ENCODE measurements at regions not wholly inside any gene's neighbourhood (a gene's known extent, or its start where the extent isn't known, plus 50 kb on each side); places are given as distances from the start of the nearest gene placed in this dataset.
A peak's percentile ranks its signal among the peaks of the same experiment; 100 is the strongest.

DNA sequence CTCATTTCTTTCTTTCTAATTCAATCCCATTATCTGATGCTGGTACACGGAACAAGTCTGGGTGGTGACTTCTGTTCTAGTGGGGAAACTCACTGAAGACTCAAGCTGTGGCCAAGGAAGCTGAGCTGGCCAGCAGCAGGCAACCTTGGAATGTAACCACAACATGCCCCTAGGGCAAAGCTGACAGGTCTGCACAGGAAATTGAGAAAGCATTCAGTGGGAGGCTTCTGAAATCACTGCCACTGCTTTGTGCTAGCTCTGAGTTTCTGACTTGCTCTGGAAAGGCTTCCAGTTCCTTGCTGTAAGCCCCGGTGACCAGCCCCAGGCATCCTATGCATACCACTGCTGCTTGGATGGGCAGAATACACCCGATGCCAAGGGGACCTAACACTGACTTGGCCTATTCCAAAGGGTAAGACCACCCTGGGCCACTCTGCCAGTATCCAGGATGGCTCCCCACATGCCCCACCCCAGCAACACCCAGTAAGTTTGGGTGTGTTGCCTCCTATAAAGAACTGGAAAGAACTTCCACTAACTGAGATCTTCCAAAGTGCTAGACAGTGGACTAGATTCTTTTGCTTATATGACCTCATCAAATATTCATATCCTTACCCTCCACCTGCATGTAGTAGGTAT lies 84.5 kb upstream of the CDKN3 start:
- Histone ChIP-seq H3K9me3 (ENCODE audit: control insufficient read depth, insufficient read depth, low read length) (no peaks in the 10 kb centered on the region), H3K4me2 (ENCODE audit: low read depth, low read length) (no peak overlapping the region), H3K23ac (ENCODE audit: low read depth, low read length) (no peak overlapping the region), H3K9me1 (ENCODE audit: insufficient read depth, low read length) (no peaks in the 10 kb centered on the region; the same call in 1 of the 2 replicates), H2AFZ (replicated peaks; ENCODE audit: low read length, poor library complexity) (no peak overlapping the region), H3K9ac (ENCODE audit: low read depth, low read length) (no peak overlapping the region), H2BK15ac (ENCODE audit: low read depth, low read length) (no peak overlapping the region), H4K8ac (ENCODE audit: low read depth in 2 of 2, low read length in 2 of 2) (no peak overlapping the region), H3K18ac (ENCODE audit: low read depth, low read length) (no peak overlapping the region), H2BK120ac (ENCODE audit: low read depth, low read length) (no peak overlapping the region), H3K27ac (ENCODE audit: insufficient read depth, low read length) (no peak overlapping the region), H2BK20ac (ENCODE audit: low read depth, low read length) (no peak overlapping the region), H3K79me1 (ENCODE audit: low read depth in 1 of 2, low read length in 2 of 2) (no peaks in the 10 kb centered on the region), H2AK9ac (replicated peaks; ENCODE audit: low read depth, low read length, poor library complexity) (no peak overlapping the region), H3K27me3 (ENCODE audit: control insufficient read depth, insufficient read depth, low read length) (peaks cover 7% of the 10 kb centered on the region), H4K91ac (ENCODE audit: insufficient read depth, low read depth, low read length) (no peak overlapping the region), H3K4me1 (ENCODE audit: control insufficient read depth, insufficient read depth, low read length) (peaks cover 2% of the 10 kb centered on the region; the same call in 1 of the 2 replicates), H4K5ac (ENCODE audit: low read depth, low read length) (no peak overlapping the region), H2AK5ac (ENCODE audit: low read depth, low read length) (no peak overlapping the region), H3K36me3 (ENCODE audit: control insufficient read depth, insufficient read depth, low read length) (no peaks in the 10 kb centered on the region), H2BK5ac (ENCODE audit: low read depth, low read length, poor library complexity, severe bottlenecking) (no peak overlapping the region), H3K56ac (ENCODE audit: extremely low read depth, insufficient read depth, low read length) (no peak overlapping the region), H3K14ac (replicated peaks; ENCODE audit: low read depth, low read length) (no peak overlapping the region), H4K20me1 (ENCODE audit: insufficient read depth, low read length) (no peaks in the 10 kb centered on the region), H3K4me3 (ENCODE audit: insufficient read depth, low read depth, low read length) (no peak overlapping the region), H3K4ac (ENCODE audit: low read depth, low read length) (no peak overlapping the region)
- ChIA-PET CTCF (interaction anchor here (3.6 kb wide), 1 partner anchor 17 kb away, joined by 12 read pairs; no protein-coding TSS in a partner anchor), POLR2A (ENCODE audit: unreplicated experiment) (no interaction called here)
- BruUV-seq (replicated peaks) = no TSS peak
- dilution Hi-C loops (cut with HindIII; ENCODE audit: low sequenced_read_pairs, unreplicated experiment) (no loop called here), intact Hi-C loops (cut with micrococcal nuclease) (no loop called here), in situ Hi-C loops (cut with MboI; ENCODE audit: low sequenced_read_pairs) (no loop called here)
- ATAC-seq (ENCODE audit: low read depth) (peak; percentile 91), DNase-seq (peak; percentile 85)
- WGBS, 2 experiments (ENCODE audit: extremely low coverage in 2 of 2, insufficient read length in 1 of 2) = 67% methylated on average over 1 of the region's 3 CpGs; no CpG with 5 or more reads in 1 of the 2 experiments
- TF ChIP-seq, protein P1, sequence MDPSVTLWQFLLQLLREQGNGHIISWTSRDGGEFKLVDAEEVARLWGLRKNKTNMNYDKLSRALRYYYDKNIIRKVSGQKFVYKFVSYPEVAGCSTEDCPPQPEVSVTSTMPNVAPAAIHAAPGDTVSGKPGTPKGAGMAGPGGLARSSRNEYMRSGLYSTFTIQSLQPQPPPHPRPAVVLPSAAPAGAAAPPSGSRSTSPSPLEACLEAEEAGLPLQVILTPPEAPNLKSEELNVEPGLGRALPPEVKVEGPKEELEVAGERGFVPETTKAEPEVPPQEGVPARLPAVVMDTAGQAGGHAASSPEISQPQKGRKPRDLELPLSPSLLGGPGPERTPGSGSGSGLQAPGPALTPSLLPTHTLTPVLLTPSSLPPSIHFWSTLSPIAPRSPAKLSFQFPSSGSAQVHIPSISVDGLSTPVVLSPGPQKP (IDR thresholded peaks at IDR 0.05; ENCODE audit: borderline replicate concordance, low read depth, low read length) = no peak
- no peak for TF ChIP-seq CHD1 (IDR thresholded peaks at IDR 0.05; ENCODE audit: low read depth, low read length)
- no peak for TF ChIP-seq CTCF (conservative IDR thresholded peaks at IDR 0.05; ENCODE audit: low read depth, low read length)
- peak; percentile 1; the same call in 1 of the 2 replicates for TF ChIP-seq MAFK (IDR thresholded peaks at IDR 0.05; ENCODE audit: low read depth, low read length)
- TF ChIP-seq, protein P2, sequence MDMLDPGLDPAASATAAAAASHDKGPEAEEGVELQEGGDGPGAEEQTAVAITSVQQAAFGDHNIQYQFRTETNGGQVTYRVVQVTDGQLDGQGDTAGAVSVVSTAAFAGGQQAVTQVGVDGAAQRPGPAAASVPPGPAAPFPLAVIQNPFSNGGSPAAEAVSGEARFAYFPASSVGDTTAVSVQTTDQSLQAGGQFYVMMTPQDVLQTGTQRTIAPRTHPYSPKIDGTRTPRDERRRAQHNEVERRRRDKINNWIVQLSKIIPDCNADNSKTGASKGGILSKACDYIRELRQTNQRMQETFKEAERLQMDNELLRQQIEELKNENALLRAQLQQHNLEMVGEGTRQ (IDR thresholded peaks at IDR 0.05; ENCODE audit: low read depth, low read length) = no peak
- peak; percentile 75 for TF ChIP-seq RCOR1 (IDR thresholded peaks at IDR 0.05; ENCODE audit: insufficient replicate concordance, low read length)
- TF ChIP-seq MAZ (IDR thresholded peaks at IDR 0.05; ENCODE audit: borderline replicate concordance, low read depth, low read length) = no peak
- 0 out of 2 replicates have a peak, but pooled peaks have one; percentile 10 for TF ChIP-seq RAD21 (IDR thresholded peaks at IDR 0.05; ENCODE audit: low read length)
- no peak for TF ChIP-seq SMC3 (IDR thresholded peaks at IDR 0.05; ENCODE audit: low read depth, low read length)
- TF ChIP-seq CEBPB (IDR thresholded peaks at IDR 0.05; ENCODE audit: low read depth, low read length) = peak; percentile 79
- TF ChIP-seq NFE2L2 (IDR thresholded peaks at IDR 0.05; ENCODE audit: low read depth, low read length) = no peak
- no peak for TF ChIP-seq POLR2A (IDR thresholded peaks at IDR 0.05; ENCODE audit: low read depth, low read length)
- no peak for TF ChIP-seq RFX5 (IDR thresholded peaks at IDR 0.05; ENCODE audit: low read depth, low read length)
- no peak for TF ChIP-seq MXI1 (IDR thresholded peaks at IDR 0.05; ENCODE audit: borderline replicate concordance, low read depth, low read length)
- TF ChIP-seq BHLHE40 (IDR thresholded peaks at IDR 0.05; ENCODE audit: low read depth, low read length) = peak; percentile 58; the same call in 1 of the 2 replicates
